DMS114 treated with DMSO at 0.1 percent for 48 hours (cell line): ENCODE measurements at regions not wholly inside any gene's neighbourhood (a gene's known extent, or its start where the extent isn't known, plus 50 kb on each side); places are given as distances from the start of the nearest gene placed in this dataset.

ENCODE experiments used
- DNase-seq: peaks from one replicate; lab custom pipeline; 2025; ENCODE audit not compliant: unreplicated experiment; lab: John Stamatoyannopoulos, UW

- no peak for DNase-seq
Measured at GRCh38 chrX:45788315-45788714, 587.6 kb upstream of the DIPK2B start.

- no peak for DNase-seq
Measured at GRCh38 chrX:45784590-45784989, 583.9 kb upstream of the DIPK2B start.

- no peak for DNase-seq
Measured at GRCh38 chrX:45783002-45783401, 582.3 kb upstream of the DIPK2B start.

- DNase-seq, result no peak
Measured at GRCh38 chrX:45781901-45782553, 581.4 kb upstream of the DIPK2B start.

- DNase-seq, result no peak
Measured at GRCh38 chrX:45778616-45779015, 577.9 kb upstream of the DIPK2B start.

GRCh38 chrX:45777366-45777765, 576.7 kb upstream of the DIPK2B start:
- DNase-seq, result no peak

- no peak for DNase-seq
Measured at GRCh38 chrX:45775468-45775867, 574.8 kb upstream of the DIPK2B start.

GRCh38 chrX:45774961-45775360, 574.3 kb upstream of the DIPK2B start:
- DNase-seq, result no peak

- DNase-seq, result no peak
Measured at GRCh38 chrX:45773572-45773971, 572.9 kb upstream of the DIPK2B start.

- DNase-seq, result no peak
Measured at GRCh38 chrX:45771560-45772340, 571.1 kb upstream of the DIPK2B start.

GRCh38 chrX:45771114-45771513, 570.4 kb upstream of the DIPK2B start:
- no peak for DNase-seq

GRCh38 chrX:45769761-45770582, 569.3 kb upstream of the DIPK2B start:
- DNase-seq, result peak; percentile 29

- DNase-seq, result no peak
Measured at GRCh38 chrX:45768666-45769236, 568.1 kb upstream of the DIPK2B start.

- DNase-seq, result no peak
Measured at GRCh38 chrX:45766981-45767501, 566.4 kb upstream of the DIPK2B start.

- DNase-seq, result no peak
Measured at GRCh38 chrX:45765767-45766166, 565.1 kb upstream of the DIPK2B start.

GRCh38 chrX:45765281-45765680, 564.6 kb upstream of the DIPK2B start:
- no peak for DNase-seq

GRCh38 chrX:45762699-45763647, 562.3 kb upstream of the DIPK2B start:
- no peak for DNase-seq

- DNase-seq, result no peak
Measured at GRCh38 chrX:45761920-45762319, 561.2 kb upstream of the DIPK2B start.

- DNase-seq, result no peak
Measured at GRCh38 chrX:45760187-45760742, 559.6 kb upstream of the DIPK2B start.
